Stimulated activated CD8-positive, alpha-beta memory T cell treated with anti-CD3 and anti-CD28 coated beads, Interleukin-7, amount 100 ng/mL, for 24 hours (primary cell): ENCODE measurements at regions not wholly inside any gene's neighbourhood (a gene's known extent, or its start where the extent isn't known, plus 50 kb on each side); places are given as distances from the start of the nearest gene placed in this dataset.

Experiments used
- DNase-seq: peaks from one replicate; pipeline ENCODE4 v3.0.0-alpha.2; 2020; ENCODE audit warnings: low read depth

GRCh38 chr12:88994971-88995370, 357.3 kb downstream of the DUSP6 start:
- no peak for DNase-seq

GRCh38 chr12:88994537-88994936, 357.8 kb downstream of the DUSP6 start:
- no peak for DNase-seq

- DNase-seq: no peak
Observed at GRCh38 chr12:88993651-88994050, 358.6 kb downstream of the DUSP6 start.

GRCh38 chr12:88986056-88986455, 366.2 kb downstream of the DUSP6 start:
- DNase-seq: no peak

GRCh38 chr12:88985631-88986030, 366.7 kb downstream of the DUSP6 start:
- no peak for DNase-seq

- DNase-seq: no peak
Observed at GRCh38 chr12:88985011-88985410, 367.3 kb downstream of the DUSP6 start.

GRCh38 chr12:88982694-88983093, 369.6 kb downstream of the DUSP6 start:
- no peak for DNase-seq

GRCh38 chr12:88977115-88977514, 375.2 kb downstream of the DUSP6 start:
- no peak for DNase-seq

GRCh38 chr12:88973998-88974397, 378.3 kb downstream of the DUSP6 start:
- no peak for DNase-seq

- DNase-seq: no peak
Observed at GRCh38 chr12:88970740-88971139, 381.6 kb downstream of the DUSP6 start.

GRCh38 chr12:88969127-88969526, 383.2 kb downstream of the DUSP6 start:
- no peak for DNase-seq

- no peak for DNase-seq
Observed at GRCh38 chr12:88960213-88960878, 380.1 kb upstream of the KITLG start.

GRCh38 chr12:88958946-88959345, 378.7 kb upstream of the KITLG start:
- DNase-seq: no peak

- DNase-seq: no peak
Observed at GRCh38 chr12:88958153-88958552, 377.9 kb upstream of the KITLG start.

GRCh38 chr12:88957358-88957757, 377.1 kb upstream of the KITLG start:
- DNase-seq: no peak

- DNase-seq: no peak
Observed at GRCh38 chr12:88955531-88955930, 375.3 kb upstream of the KITLG start.

- no peak for DNase-seq
Observed at GRCh38 chr12:88953029-88953586, 372.8 kb upstream of the KITLG start.

- DNase-seq: no peak
Observed at GRCh38 chr12:88952562-88952942, 372.3 kb upstream of the KITLG start.

GRCh38 chr12:88951860-88952561, 371.7 kb upstream of the KITLG start:
- no peak for DNase-seq

- no peak for DNase-seq
Observed at GRCh38 chr12:88951177-88951576, 370.9 kb upstream of the KITLG start.

- DNase-seq: no peak
Observed at GRCh38 chr12:88947486-88948043, 367.3 kb upstream of the KITLG start.

GRCh38 chr12:88946372-88946997, 366.2 kb upstream of the KITLG start:
- DNase-seq: no peak
